WTC11 (cell line): ENCODE measurements at regions not wholly inside any gene's neighbourhood (a gene's known extent, or its start where the extent isn't known, plus 50 kb on each side); places are given as distances from the start of the nearest gene placed in this dataset.
"Not testable (repeated sequence)": the region's sequence is repeated elsewhere in the genome, so short reads cannot be mapped to it uniquely, and the experiment has no call there.

Experiments
- CBFB ChIP-seq: sonication (generic); formaldehyde crosslinking; IDR thresholded peaks from 2 replicates; pipeline ENCODE4 v1.8.1; 2022; ENCODE audit warnings: mild to moderate bottlenecking, low read depth, missing genetic modification reagents
- JUN ChIP-seq: sonication (generic); formaldehyde crosslinking; IDR thresholded peaks from 2 replicates; pipeline ENCODE4 v1.8.0; 2023; ENCODE audit warnings: mild to moderate bottlenecking, missing genetic modification reagents
- MAX ChIP-seq: sonication (generic); formaldehyde crosslinking; IDR thresholded peaks from 2 replicates; pipeline ENCODE4 v1.8.0; 2022; ENCODE audit warnings: mild to moderate bottlenecking, missing genetic modification reagents
- MXD4 ChIP-seq: fragments of 250-450 bp; sonication (Bioruptor Pico); IDR thresholded peaks from 2 replicates; pipeline ENCODE4 v1.8.0; 2021; ENCODE audit warnings: mild to moderate bottlenecking, moderate library complexity, borderline replicate concordance
- NR2C2 ChIP-seq: sonication (generic); formaldehyde crosslinking; IDR thresholded peaks from 2 replicates; pipeline ENCODE4 v1.8.0; 2022; ENCODE audit warnings: mild to moderate bottlenecking, missing genetic modification reagents
- SP1 ChIP-seq: sonication (generic); formaldehyde crosslinking; conservative IDR thresholded peaks from 2 replicates; pipeline ENCODE4 v1.8.1; 2022; ENCODE audit warnings: missing genetic modification reagents
- TEAD1 ChIP-seq: sonication (generic); formaldehyde crosslinking; IDR thresholded peaks from 2 replicates; pipeline ENCODE4 v1.8.0; 2022; ENCODE audit warnings: mild to moderate bottlenecking, missing genetic modification reagents
- TF ChIP-seq, protein P1 (sequence below): fragments of 200-600 bp; IDR thresholded peaks from 2 replicates; pipeline ENCODE4 v1.8.0; 2022; ENCODE audit warnings: antibody characterized with exemption
- TF ChIP-seq, protein P2 (sequence below): sonication (generic); formaldehyde crosslinking; IDR thresholded peaks from 2 replicates; pipeline ENCODE4 v1.8.1; 2023; ENCODE audit warnings: mild to moderate bottlenecking, missing genetic modification reagents, borderline replicate concordance
- TF ChIP-seq, protein P3 (sequence below): sonication (generic); formaldehyde crosslinking; IDR thresholded peaks from 2 replicates; pipeline ENCODE4 v1.8.1; 2023; ENCODE audit warnings: mild to moderate bottlenecking, missing genetic modification reagents, moderate library complexity

DNA sequence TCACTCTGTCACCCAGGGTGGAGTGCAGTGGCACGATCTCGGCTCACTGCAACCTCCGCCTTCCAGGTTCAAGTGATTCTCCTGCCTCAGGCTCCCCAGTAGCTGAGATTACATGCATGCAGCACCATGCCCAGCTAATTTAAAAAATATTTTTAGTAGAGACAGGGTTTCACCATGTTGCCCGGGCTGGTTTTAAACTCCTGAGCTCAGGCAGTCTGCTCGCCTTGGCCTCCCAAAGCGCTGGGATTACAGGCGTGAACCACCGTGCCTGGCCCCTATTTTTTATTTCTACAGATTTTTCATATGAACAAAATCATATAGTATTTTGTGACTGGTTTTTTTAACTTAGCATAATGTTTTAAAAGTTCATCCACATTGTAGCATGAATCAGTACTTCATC is 310.6 kb downstream of the RPS24 start:
- TF ChIP-seq, protein P1, sequence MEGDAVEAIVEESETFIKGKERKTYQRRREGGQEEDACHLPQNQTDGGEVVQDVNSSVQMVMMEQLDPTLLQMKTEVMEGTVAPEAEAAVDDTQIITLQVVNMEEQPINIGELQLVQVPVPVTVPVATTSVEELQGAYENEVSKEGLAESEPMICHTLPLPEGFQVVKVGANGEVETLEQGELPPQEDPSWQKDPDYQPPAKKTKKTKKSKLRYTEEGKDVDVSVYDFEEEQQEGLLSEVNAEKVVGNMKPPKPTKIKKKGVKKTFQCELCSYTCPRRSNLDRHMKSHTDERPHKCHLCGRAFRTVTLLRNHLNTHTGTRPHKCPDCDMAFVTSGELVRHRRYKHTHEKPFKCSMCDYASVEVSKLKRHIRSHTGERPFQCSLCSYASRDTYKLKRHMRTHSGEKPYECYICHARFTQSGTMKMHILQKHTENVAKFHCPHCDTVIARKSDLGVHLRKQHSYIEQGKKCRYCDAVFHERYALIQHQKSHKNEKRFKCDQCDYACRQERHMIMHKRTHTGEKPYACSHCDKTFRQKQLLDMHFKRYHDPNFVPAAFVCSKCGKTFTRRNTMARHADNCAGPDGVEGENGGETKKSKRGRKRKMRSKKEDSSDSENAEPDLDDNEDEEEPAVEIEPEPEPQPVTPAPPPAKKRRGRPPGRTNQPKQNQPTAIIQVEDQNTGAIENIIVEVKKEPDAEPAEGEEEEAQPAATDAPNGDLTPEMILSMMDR = not testable (repeated sequence)
- not testable (repeated sequence) for TF ChIP-seq SP1; CBFB (CRISPR knock-in tag); JUN (CRISPR knock-in tag); NR2C2 (CRISPR knock-in tag); TEAD1 (CRISPR knock-in tag); MAX; MXD4 (CRISPR knock-in tag)
- TF ChIP-seq, protein P2, sequence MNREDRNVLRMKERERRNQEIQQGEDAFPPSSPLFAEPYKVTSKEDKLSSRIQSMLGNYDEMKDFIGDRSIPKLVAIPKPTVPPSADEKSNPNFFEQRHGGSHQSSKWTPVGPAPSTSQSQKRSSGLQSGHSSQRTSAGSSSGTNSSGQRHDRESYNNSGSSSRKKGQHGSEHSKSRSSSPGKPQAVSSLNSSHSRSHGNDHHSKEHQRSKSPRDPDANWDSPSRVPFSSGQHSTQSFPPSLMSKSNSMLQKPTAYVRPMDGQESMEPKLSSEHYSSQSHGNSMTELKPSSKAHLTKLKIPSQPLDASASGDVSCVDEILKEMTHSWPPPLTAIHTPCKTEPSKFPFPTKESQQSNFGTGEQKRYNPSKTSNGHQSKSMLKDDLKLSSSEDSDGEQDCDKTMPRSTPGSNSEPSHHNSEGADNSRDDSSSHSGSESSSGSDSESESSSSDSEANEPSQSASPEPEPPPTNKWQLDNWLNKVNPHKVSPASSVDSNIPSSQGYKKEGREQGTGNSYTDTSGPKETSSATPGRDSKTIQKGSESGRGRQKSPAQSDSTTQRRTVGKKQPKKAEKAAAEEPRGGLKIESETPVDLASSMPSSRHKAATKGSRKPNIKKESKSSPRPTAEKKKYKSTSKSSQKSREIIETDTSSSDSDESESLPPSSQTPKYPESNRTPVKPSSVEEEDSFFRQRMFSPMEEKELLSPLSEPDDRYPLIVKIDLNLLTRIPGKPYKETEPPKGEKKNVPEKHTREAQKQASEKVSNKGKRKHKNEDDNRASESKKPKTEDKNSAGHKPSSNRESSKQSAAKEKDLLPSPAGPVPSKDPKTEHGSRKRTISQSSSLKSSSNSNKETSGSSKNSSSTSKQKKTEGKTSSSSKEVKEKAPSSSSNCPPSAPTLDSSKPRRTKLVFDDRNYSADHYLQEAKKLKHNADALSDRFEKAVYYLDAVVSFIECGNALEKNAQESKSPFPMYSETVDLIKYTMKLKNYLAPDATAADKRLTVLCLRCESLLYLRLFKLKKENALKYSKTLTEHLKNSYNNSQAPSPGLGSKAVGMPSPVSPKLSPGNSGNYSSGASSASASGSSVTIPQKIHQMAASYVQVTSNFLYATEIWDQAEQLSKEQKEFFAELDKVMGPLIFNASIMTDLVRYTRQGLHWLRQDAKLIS (CRISPR knock-in tag) = not testable (repeated sequence)
- TF ChIP-seq, protein P3, sequence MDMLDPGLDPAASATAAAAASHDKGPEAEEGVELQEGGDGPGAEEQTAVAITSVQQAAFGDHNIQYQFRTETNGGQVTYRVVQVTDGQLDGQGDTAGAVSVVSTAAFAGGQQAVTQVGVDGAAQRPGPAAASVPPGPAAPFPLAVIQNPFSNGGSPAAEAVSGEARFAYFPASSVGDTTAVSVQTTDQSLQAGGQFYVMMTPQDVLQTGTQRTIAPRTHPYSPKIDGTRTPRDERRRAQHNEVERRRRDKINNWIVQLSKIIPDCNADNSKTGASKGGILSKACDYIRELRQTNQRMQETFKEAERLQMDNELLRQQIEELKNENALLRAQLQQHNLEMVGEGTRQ (CRISPR knock-in tag) = not testable (repeated sequence)
